H1 (cell line): ENCODE measurements at regions not wholly inside any gene's neighbourhood (a gene's known extent, or its start where the extent isn't known, plus 50 kb on each side); places are given as distances from the start of the nearest gene placed in this dataset.

Source experiments
- CTCF ChIA-PET: fragments of 300-600 bp; sonication (Branson Sonifier 250); formaldehyde crosslinking; loops from one replicate; lab custom pipeline; 2021; ENCODE audit not compliant: partially characterized antibody; lab: Charles Lee
- POLR2A ChIA-PET: fragments of 300-600 bp; sonication (Branson Sonifier 250); formaldehyde crosslinking; loops from one replicate; lab custom pipeline; 2021; ENCODE audit warnings: inconsistent platforms; ENCODE audit not compliant: partially characterized antibody; lab: Charles Lee
- DNase-seq, 2 experiments: peaks; one replicate each; pipeline versions ENCODE4 v3.0.0 to v3.0.0-alpha.2; 2010 to 2022; ENCODE audit warnings: low spot score in 2 of 2, low read depth in 1 of 2, mixed read lengths in 1 of 2
- FAIRE-seq: peaks from 2 replicates; lab custom pipeline; 2011; peaks lifted over from hg19 to GRCh38; lab: Jason Lieb, UNC
- H2AFZ ChIP-seq: 2 replicates; pipeline ENCODE4 v1.8.1; 2012; ENCODE audit warnings: low read length, inconsistent platforms
- H2AK5ac ChIP-seq: 2 replicates; pipeline ENCODE4 v1.6.1; 2013; ENCODE audit warnings: low read depth, low read length
- H2BK120ac ChIP-seq: replicated peaks from 2 replicates; pipeline ENCODE3; 2013; ENCODE audit warnings: low read depth, low read length, inconsistent platforms
- H2BK12ac ChIP-seq: 2 replicates; pipeline ENCODE4 v1.6.1; 2013; ENCODE audit warnings: low read depth, low read length
- H2BK15ac ChIP-seq: 2 replicates; pipeline ENCODE4 v1.6.1; 2013; ENCODE audit warnings: low read length
- H2BK20ac ChIP-seq: 2 replicates; pipeline ENCODE4 v1.6.1; 2013; ENCODE audit warnings: low read length
- H2BK5ac ChIP-seq: 2 replicates; pipeline ENCODE4 v1.6.1; 2013; ENCODE audit warnings: low read depth, low read length
- H3K14ac ChIP-seq: 2 replicates; pipeline ENCODE4 v1.6.1; 2013; ENCODE audit warnings: inconsistent platforms; ENCODE audit not compliant: insufficient read length
- H3K18ac ChIP-seq: 2 replicates; pipeline ENCODE4 v1.6.1; 2013; ENCODE audit warnings: low read length; ENCODE audit errors: extremely low read depth
- H3K23ac ChIP-seq: 2 replicates; pipeline ENCODE4 v1.6.1; 2013; ENCODE audit warnings: inconsistent platforms; ENCODE audit not compliant: insufficient read length
- H3K23me2 ChIP-seq: 2 replicates; pipeline ENCODE4 v1.6.1; 2013; ENCODE audit warnings: low read depth, low read length
- H3K27ac ChIP-seq: 2 replicates; pipeline ENCODE4 v1.6.1; 2011; ENCODE audit warnings: low read depth, low read length, inconsistent platforms
- H3K27me3 ChIP-seq, 4 experiments: replicated peaks in 1 of 4; 1 replicate in 1 of 4; 2 replicates in 3 of 4; pipeline versions ENCODE4 v1.6.1 to v1.8.1; 2011 to 2013; ENCODE audit warnings: low read length in 3 of 4, mild to moderate bottlenecking in 3 of 4, inconsistent platforms in 2 of 4, mixed read lengths in 2 of 4, moderate library complexity in 1 of 4; ENCODE audit not compliant: control insufficient read depth in 3 of 4, insufficient read depth in 3 of 4; ENCODE audit errors: extremely low read depth in 1 of 4
- H3K36me3 ChIP-seq, 4 experiments: 2 replicates each; pipeline versions ENCODE4 v1.6.1 to v1.8.1; 2011 to 2013; ENCODE audit warnings: mild to moderate bottlenecking in 4 of 4, low read length in 3 of 4, moderate library complexity in 2 of 4, control low read depth in 1 of 4, inconsistent platforms in 1 of 4; ENCODE audit not compliant: insufficient read depth in 4 of 4, control insufficient read depth in 2 of 4
- H3K4ac ChIP-seq: replicated peaks from 2 replicates; pipeline ENCODE3; 2013; ENCODE audit warnings: low read length, low read depth, mixed read lengths, inconsistent platforms; ENCODE audit not compliant: insufficient read length
- H3K4me1 ChIP-seq, 4 experiments: replicated peaks in 1 of 4; 1 replicate in 1 of 4; 2 replicates in 3 of 4; pipeline versions ENCODE4 v1.6.1 to v1.8.1; 2011 to 2013; ENCODE audit warnings: low read length in 3 of 4, inconsistent platforms in 2 of 4, mixed read lengths in 1 of 4; ENCODE audit not compliant: insufficient read depth in 4 of 4, control insufficient read depth in 3 of 4
- H3K4me2 ChIP-seq, 2 experiments: 2 replicates each; pipeline versions ENCODE4 v1.6.1 to v1.8.1; 2011 to 2013; ENCODE audit warnings: low read depth in 2 of 2, low read length in 2 of 2, control low read depth in 1 of 2, inconsistent platforms in 1 of 2, mild to moderate bottlenecking in 1 of 2; ENCODE audit not compliant: insufficient read depth in 1 of 2
- H3K4me3 ChIP-seq, 4 experiments: fragments of 200-600, 300-600 bp in 1 of 4; sonication (generic), shearing (Covaris generic), sonication (Bioruptor Twin) in 1 of 4; 2 replicates each; pipeline versions ENCODE4 v1.5.1 to v1.8.1; 2011 to 2016; ENCODE audit warnings: low read length in 4 of 4, low read depth in 3 of 4, control low read depth in 2 of 4, inconsistent platforms in 2 of 4, mild to moderate bottlenecking in 2 of 4, mixed read lengths in 1 of 4, moderate library complexity in 1 of 4; ENCODE audit not compliant: insufficient read depth in 2 of 4; ENCODE audit errors: extremely low read depth in 1 of 4
- H3K56ac ChIP-seq: replicated peaks from 2 replicates; pipeline ENCODE3; 2013; ENCODE audit warnings: low read depth, mild to moderate bottlenecking, mixed read lengths, low read length, inconsistent platforms; ENCODE audit not compliant: insufficient read length
- H3K79me1 ChIP-seq: 2 replicates; pipeline ENCODE4 v1.6.1; 2013; ENCODE audit warnings: low read depth, low read length, control low read depth
- H3K79me2 ChIP-seq, 2 experiments: 2 replicates each; pipeline versions ENCODE4 v1.6.1 to v1.8.1; 2012 to 2013; ENCODE audit warnings: low read length in 2 of 2, mild to moderate bottlenecking in 2 of 2, inconsistent platforms in 1 of 2; ENCODE audit not compliant: insufficient read depth in 2 of 2, control insufficient read depth in 1 of 2
- H3K9ac ChIP-seq, 4 experiments: replicated peaks in 1 of 4; 1 replicate in 1 of 4; 2 replicates in 3 of 4; pipeline versions ENCODE4 v1.6.1 to v1.8.1; 2011 to 2013; ENCODE audit warnings: low read depth in 3 of 4, low read length in 3 of 4, control low read depth in 2 of 4, mild to moderate bottlenecking in 2 of 4, moderate library complexity in 2 of 4, inconsistent platforms in 1 of 4; ENCODE audit errors: extremely low read depth in 1 of 4
- H3K9me3 ChIP-seq, 2 experiments: 2 replicates each; pipeline versions ENCODE4 v1.6.1 to v1.8.1; 2012 to 2013; ENCODE audit warnings: mild to moderate bottlenecking in 2 of 2, moderate library complexity in 2 of 2, control low read depth in 1 of 2, inconsistent platforms in 1 of 2, low read depth in 1 of 2, low read length in 1 of 2, mixed read lengths in 1 of 2; ENCODE audit not compliant: insufficient read depth in 2 of 2
- H4K20me1 ChIP-seq, 2 experiments: replicated peaks in 1 of 2; 2 replicates each; pipeline versions ENCODE3 to v1.8.1; 2011 to 2013; ENCODE audit warnings: inconsistent platforms in 2 of 2, low read length in 2 of 2, mild to moderate bottlenecking in 1 of 2; ENCODE audit not compliant: insufficient read depth in 2 of 2, control insufficient read depth in 1 of 2
- H4K5ac ChIP-seq: 2 replicates; pipeline ENCODE4 v1.6.1; 2013; ENCODE audit warnings: low read length, low read depth, mixed read lengths, inconsistent platforms; ENCODE audit not compliant: insufficient read length
- H4K8ac ChIP-seq: 2 replicates; pipeline ENCODE4 v1.8.0; 2013; ENCODE audit warnings: mild to moderate bottlenecking, moderate library complexity, low read length, inconsistent platforms; ENCODE audit not compliant: insufficient read depth; ENCODE audit errors: extremely low read depth
- H4K91ac ChIP-seq: replicated peaks from 2 replicates; pipeline ENCODE3; 2013; ENCODE audit warnings: low read length, mixed read lengths, inconsistent platforms; ENCODE audit not compliant: insufficient read length
- BCL11A ChIP-seq, 2 experiments: IDR thresholded peaks; one replicate each; pipeline ENCODE4 v1.6.1; 2011; ENCODE audit warnings: low read depth in 2 of 2, low read length in 2 of 2, mild to moderate bottlenecking in 2 of 2
- BRCA1 ChIP-seq: IDR thresholded peaks from 2 replicates; pipeline ENCODE4 v1.6.1; 2012; ENCODE audit warnings: low read depth, low read length, improper control_type of control experiment
- EZH2 ChIP-seq: fragments of 200-600 bp; sonication (generic); IDR thresholded peaks from 2 replicates; pipeline ENCODE4 v1.7.1; 2012; ENCODE audit warnings: low read depth, mild to moderate bottlenecking, moderate library complexity, low read length, inconsistent platforms; ENCODE audit not compliant: severe bottlenecking
- HDAC2 ChIP-seq, 2 experiments: fragments of 300-600 bp in 1 of 2; sonication (generic) in 1 of 2; IDR thresholded peaks; 2 replicates each; pipeline ENCODE4 v1.6.1; 2011 to 2012; ENCODE audit warnings: low read depth in 2 of 2, low read length in 2 of 2, mild to moderate bottlenecking in 2 of 2, moderate library complexity in 2 of 2, borderline replicate concordance in 1 of 2, inconsistent platforms in 1 of 2
- KDM5A ChIP-seq: fragments of 200-600 bp; IDR thresholded peaks from 2 replicates; pipeline ENCODE4 v1.7.1; 2012; ENCODE audit warnings: mild to moderate bottlenecking, low read length, inconsistent platforms, mixed read lengths
- POLR2AphosphoS5 ChIP-seq: IDR thresholded peaks from 2 replicates; pipeline ENCODE4 v1.6.1; 2011; ENCODE audit warnings: low read depth, low read length
- RAD21 ChIP-seq, 2 experiments: IDR thresholded peaks in 1 of 2; conservative IDR thresholded peaks in 1 of 2; 2 replicates each; pipeline ENCODE4 v1.6.1; 2011; ENCODE audit warnings: low read depth in 2 of 2, low read length in 2 of 2, improper control_type of control experiment in 1 of 2, inconsistent platforms in 1 of 2, mild to moderate bottlenecking in 1 of 2, moderate library complexity in 1 of 2
- RFX5 ChIP-seq: IDR thresholded peaks from 2 replicates; pipeline ENCODE4 v1.6.1; 2011; ENCODE audit warnings: low read depth, low read length, improper control_type of control experiment, borderline replicate concordance
- SAP30 ChIP-seq: fragments of 300-600 bp; sonication (generic); IDR thresholded peaks from 2 replicates; pipeline ENCODE4 v1.7.1; 2012; ENCODE audit warnings: low read length, moderate library complexity, mild to moderate bottlenecking, inconsistent platforms; ENCODE audit not compliant: insufficient read depth, insufficient replicate concordance
- SP1 ChIP-seq: IDR thresholded peaks from 2 replicates; pipeline ENCODE4 v1.6.1; 2011; ENCODE audit warnings: low read depth, low read length
- SP2 ChIP-seq: IDR thresholded peaks from 2 replicates; pipeline ENCODE4 v1.6.1; 2012; ENCODE audit warnings: mild to moderate bottlenecking, low read length, inconsistent platforms
- TBP ChIP-seq: IDR thresholded peaks from 2 replicates; pipeline ENCODE4 v1.6.1; 2011; ENCODE audit warnings: low read depth, low read length, improper control_type of control experiment
- TEAD4 ChIP-seq: IDR thresholded peaks from 2 replicates; pipeline ENCODE4 v1.6.1; 2012; ENCODE audit warnings: low read depth, low read length, inconsistent platforms, mixed read lengths
- YY1 ChIP-seq: IDR thresholded peaks from 2 replicates; pipeline ENCODE4 v1.6.1; 2011; ENCODE audit warnings: low read depth, mild to moderate bottlenecking, low read length
- WGBS, 2 experiments: shearing (Covaris generic) in 1 of 2; methylation state at CpG; one replicate each; pipeline versions ENCODE4 v1.1.6 to v1.1.7; 2013 to 2015; ENCODE audit warnings: low lambda C conversion rate in 2 of 2, mixed read lengths in 2 of 2, inconsistent platforms in 1 of 2, low coverage in 1 of 2, missing lambda C conversion rate in 1 of 2; ENCODE audit not compliant: insufficient replicate concordance in 2 of 2, insufficient coverage in 1 of 2, insufficient read length in 1 of 2; ENCODE audit errors: extremely low coverage in 1 of 2, missing lambda C conversion rate in 1 of 2; 5-methylcytosine and 5-hydroxymethylcytosine counted together
- TF ChIP-seq, protein P1 (sequence below): IDR thresholded peaks from 2 replicates; pipeline ENCODE4 v1.6.1; 2012; ENCODE audit warnings: inconsistent platforms

DNA sequence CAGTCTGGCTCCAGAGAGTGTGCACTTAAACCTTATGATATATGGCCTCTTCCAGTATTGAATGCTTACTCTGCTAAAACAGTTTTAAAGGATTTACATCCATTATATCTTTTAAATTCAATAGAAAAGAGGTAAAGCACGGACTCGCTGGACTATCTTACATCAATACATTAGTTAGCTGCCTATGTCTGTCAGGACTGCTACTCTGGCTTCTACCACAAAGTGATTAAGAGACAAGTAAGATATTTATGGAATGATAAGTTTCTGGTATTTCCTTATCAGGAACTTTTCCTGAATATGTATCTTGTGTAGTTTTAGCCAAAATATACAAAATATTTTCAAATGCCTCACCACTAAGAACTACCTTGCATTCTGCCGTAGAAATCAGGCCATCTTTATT lies 295.1 kb downstream of the ISL1 start:
- no peak for FAIRE-seq
- Histone ChIP-seq H2BK15ac (no peak overlapping the region), H3K9me3 (no peaks in the 10 kb centered on the region), H2AK5ac (no peak overlapping the region), H3K36me3 (no peaks in the 10 kb centered on the region), H2BK120ac (no peak overlapping the region), H4K91ac (no peak overlapping the region), H3K79me1 (no peaks in the 10 kb centered on the region), H3K4me3 (no peak overlapping the region), H3K27ac (no peak overlapping the region), H3K4me1 (no peaks in the 10 kb centered on the region)
- CTCF ChIA-PET = no interaction called here
- TF ChIP-seq RAD21 (IDR thresholded peaks at IDR 0.05 in 1 of 2, conservative IDR thresholded peaks at IDR 0.05 in 1 of 2; ENCODE audit: low read depth in 2 of 2, low read length in 2 of 2) = no peak
- no peak for TF ChIP-seq TEAD4
- no peak for TF ChIP-seq RFX5
- no peak for TF ChIP-seq TBP
- TF ChIP-seq, protein P1, sequence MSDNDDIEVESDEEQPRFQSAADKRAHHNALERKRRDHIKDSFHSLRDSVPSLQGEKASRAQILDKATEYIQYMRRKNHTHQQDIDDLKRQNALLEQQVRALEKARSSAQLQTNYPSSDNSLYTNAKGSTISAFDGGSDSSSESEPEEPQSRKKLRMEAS = no peak
- TF ChIP-seq YY1 = no peak
- TF ChIP-seq HDAC2 (IDR thresholded peaks at IDR 0.05; ENCODE audit: borderline replicate concordance in 1 of 2, low read depth in 2 of 2, low read length in 2 of 2) = no peak
- no peak for TF ChIP-seq EZH2
- TF ChIP-seq SAP30 = no peak
- no peak for TF ChIP-seq KDM5A
- TF ChIP-seq BRCA1 = no peak
- no peak for TF ChIP-seq SP1
- no peak for TF ChIP-seq SP2
- no peak for TF ChIP-seq POLR2AphosphoS5
- no peak for TF ChIP-seq BCL11A (IDR thresholded peaks at IDR 0.05; ENCODE audit: low read depth in 2 of 2, low read length in 2 of 2)
- TF ChIP-seq, all 59 proteins: peak for 0
- Histone ChIP-seq H2BK5ac (no peak overlapping the region), H3K9ac (no peak overlapping the region), H3K18ac (no peak overlapping the region), H3K27me3 (peaks cover 0 to 1% (median 0%) of the 10 kb centered on the region in 4 experiments; a peak in 1 of 7 replicates), H3K56ac (no peak overlapping the region), H3K79me2 (no peaks in the 10 kb centered on the region), H3K14ac (no peak overlapping the region), H3K4ac (no peak overlapping the region), H3K23ac (no peak overlapping the region), H3K23me2 (no peaks in the 10 kb centered on the region), H2AFZ (no peak overlapping the region), H3K4me2 (no peak overlapping the region), H2BK20ac (no peak overlapping the region), H2BK12ac (no peak overlapping the region), H4K5ac (no peak overlapping the region), H4K8ac (no peak overlapping the region), H4K20me1 (no peaks in the 10 kb centered on the region)
- no peak for DNase-seq
- POLR2A ChIA-PET = no interaction called here
- 87% methylated on average over 3 of the region's 3 CpGs; no CpG with 5 or more reads in 1 of the 2 experiments for WGBS, 2 experiments
